COLO668 (cell line): ENCODE measurements at regions not wholly inside any gene's neighbourhood (a gene's known extent, or its start where the extent isn't known, plus 50 kb on each side); places are given as distances from the start of the nearest gene placed in this dataset.

Experiments
- DNase-seq: peaks from one replicate; lab custom pipeline; 2025; ENCODE audit not compliant: unreplicated experiment; lab: John Stamatoyannopoulos, UW

DNA sequence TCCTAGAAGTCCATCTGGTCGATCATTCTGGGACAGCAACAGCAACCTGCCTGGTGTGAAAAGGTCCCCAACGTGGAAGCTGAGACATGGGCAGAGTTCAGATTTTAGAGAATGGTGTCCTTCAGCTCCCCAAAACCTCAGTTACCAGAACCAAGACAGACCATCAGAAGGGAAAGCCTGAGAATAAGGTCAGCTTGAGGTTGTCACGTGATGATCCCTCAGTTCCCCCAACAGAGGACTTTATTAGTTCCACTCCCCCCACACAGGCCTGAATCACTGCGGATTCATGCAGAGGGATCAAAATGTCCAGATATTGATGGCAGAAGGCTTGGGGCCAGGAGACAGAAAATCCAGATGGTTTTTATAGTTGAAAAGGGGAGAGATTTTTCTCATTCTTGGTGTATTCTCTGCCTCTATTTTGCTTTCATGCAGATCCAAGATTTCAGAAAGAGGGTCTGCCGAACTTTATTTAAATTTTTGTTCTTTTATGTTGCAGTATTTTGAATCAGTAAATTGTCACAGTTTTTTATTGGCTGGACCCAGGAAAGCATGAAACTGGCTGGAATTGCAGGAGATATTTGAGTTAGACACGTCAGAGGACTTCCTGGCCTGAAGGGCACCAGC is 139.0 kb upstream of the NTM start:
- no peak for DNase-seq

DNA sequence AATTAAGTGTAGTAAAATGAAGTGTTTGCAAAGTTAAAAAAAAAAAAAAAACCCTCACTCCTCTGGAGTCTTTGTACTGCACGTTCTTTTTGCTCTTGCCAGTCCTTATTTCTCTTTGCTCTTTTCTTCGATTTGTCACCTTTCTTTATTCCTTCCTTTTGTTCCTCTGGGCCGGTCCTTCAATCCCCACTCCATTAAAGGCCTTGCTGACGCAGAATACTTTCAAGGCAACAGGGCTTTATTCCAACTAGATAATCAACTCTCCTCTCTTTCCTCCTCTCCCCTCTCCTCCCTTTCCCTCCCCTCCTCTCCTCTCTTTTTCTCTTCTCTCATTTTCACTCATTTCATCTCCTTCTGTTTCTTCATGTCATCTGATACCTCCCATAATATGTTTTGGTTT is 138.2 kb upstream of the NTM start:
- DNase-seq = no peak

DNA sequence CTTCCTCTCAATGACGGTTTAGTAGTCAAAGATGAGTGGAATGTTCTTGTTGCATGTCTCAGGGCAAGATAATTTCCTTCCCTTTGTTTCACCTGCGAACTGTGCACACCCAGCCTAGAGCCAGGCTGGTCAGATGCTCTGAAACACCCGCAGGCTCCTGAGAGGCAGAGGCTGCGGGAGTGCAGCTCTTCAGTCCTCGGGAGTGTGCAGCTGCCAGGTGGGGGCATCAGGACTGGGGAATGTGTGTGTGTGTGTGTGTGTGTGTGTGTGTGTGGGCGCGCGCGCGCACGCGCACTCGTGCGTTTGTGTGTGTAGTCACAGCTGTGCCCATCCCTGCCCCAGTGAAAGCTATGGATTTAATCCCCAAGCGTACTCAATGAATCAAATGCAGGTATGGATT is 136.2 kb upstream of the NTM start:
- DNase-seq = peak; percentile 9

DNA sequence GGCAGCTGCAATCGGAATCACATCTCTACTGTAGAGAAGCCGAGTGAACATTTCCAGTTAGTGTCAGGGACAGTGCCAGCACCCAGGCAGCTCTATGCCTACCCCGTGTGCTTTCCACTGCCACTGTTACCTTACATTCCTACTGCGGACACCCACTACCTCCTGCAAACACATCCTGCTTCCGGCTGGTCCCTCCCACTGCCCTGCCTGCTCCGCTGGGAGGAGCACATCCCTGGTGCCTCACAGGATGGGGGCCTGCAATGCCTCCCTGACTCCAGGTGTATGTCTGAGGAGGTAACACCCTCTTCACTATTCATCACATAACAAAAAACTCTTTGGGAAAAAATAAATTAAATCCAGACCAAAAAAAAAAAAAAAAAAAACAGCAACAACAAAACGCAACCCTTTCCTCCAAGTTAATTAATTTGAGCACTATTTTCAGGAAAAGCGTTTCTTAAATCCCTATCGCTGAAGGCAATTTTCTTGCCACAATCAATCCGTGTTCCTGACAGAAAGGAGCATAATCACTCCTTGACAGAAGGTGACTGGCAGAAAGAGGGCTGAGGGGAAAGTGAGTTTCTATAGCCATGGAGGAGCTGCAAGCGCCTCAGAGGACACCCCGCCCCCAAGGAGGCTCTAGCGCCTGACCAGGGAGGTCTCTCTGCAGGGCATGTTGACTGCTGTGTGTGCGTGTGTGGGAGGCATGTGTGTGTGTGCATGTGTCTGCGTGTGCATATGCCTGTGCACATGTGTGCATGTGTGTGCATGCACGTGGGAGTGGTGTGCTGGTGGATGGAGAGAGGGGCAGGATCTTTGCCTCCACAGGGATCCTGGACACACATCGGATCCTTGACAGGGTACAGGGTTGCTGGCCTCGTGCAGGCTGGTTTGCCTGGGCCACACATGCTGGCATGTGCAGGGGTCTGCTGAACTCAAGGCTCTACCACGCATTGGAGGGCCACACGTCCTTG is 134.8 kb upstream of the NTM start:
- no peak for DNase-seq

DNA sequence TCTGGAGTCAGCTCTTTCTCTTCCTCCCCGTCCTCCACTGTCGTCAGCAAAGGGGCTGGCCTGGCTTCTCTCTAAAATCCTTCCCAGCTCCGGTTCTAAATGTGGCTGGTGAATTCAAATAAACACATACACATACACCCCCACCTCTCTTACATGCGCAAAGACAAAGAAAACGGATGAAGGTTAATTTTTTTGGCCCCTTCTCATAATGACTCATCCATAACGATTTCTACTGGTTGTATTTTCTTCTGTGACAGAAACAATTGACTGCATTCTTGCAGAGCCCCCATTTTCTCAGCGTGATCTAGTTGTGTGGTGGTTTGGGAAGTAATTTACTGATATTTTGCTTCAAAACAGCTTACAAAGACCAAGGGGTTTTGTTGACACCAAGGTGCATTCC is 130.0 kb upstream of the NTM start:
- no peak for DNase-seq

DNA sequence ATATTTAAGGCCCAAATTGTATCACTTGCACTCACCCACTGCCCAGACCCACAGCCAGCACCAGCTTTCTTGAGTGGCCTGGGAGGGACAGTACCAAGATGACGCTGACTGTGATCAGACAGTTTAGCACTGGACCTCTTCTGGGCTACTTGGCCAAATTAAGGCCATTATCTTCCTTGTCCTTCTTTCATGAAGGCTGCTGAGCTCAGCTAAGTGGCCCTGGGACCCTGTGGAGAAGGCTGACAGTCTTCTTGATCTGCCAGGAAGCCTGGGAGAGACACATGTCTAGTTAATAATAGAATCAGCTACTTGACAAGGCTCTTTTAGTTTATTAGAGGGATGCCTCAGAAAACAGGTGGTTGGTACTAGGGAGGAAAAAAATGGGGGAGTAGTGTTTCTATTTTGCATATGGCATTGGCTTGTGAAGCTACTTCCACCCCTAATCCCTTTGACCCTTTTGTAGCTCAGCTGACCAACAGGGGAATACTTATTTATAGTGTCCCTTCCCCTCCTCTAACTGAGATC is 127.9 kb upstream of the NTM start:
- no peak for DNase-seq

DNA sequence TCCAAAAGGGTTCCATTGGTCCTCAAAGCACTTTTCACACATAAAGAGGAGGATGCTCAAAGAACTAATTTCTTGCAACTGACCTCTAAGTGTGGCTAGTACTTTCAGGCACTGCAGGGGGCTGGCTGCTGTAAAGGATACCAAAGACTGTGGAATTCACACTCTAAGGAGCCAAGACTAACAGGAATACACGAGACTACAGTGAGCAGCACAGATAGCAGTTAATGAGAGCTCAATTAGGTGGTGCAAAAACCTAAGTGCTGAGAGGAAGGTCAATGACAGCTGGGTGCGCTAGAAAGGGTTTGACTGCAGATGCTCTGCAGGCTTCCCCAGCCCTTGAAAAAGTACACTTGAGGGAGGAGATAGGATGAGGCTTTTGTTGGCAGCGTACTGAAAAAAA is 124.3 kb upstream of the NTM start:
- no peak for DNase-seq

DNA sequence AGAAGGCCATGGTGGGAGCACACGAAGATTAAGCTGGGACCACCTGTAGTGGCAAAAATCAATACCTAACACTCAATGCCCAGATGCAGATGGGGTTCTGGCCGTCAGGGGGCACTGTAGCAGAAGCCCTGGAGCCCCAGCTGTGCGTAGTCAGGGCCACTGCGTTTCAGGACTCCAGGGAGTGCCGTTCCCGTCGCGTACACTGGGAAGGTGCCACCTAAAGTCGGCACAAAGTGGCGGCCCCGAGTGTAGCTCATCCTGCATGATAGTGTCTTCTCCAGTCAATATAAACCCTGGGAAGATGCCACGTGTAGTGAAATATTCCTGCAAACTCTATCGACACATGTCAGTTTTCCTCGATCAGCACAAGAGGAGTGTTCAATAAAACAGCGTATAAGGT is 123.8 kb upstream of the NTM start:
- DNase-seq = peak; percentile 26

DNA sequence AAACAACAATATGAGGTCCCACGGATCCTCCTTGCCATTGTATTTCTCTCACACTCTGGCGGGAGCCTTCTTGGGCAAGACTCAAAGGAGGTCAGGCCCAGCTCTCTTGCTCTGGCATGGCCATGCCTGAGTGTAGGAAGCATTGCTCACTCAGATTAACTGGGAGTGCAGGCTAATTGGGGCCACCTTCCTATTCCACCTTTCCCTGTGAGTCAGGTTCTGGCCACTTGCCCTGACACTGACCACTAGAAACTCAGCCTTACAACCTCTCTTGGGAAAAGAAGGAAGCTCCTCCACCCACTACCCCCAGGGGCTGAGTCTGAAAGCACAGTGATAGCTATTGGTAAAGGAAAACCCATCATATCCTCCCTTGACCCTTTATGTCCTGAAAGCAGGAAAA is 121.8 kb upstream of the NTM start:
- no peak for DNase-seq

DNA sequence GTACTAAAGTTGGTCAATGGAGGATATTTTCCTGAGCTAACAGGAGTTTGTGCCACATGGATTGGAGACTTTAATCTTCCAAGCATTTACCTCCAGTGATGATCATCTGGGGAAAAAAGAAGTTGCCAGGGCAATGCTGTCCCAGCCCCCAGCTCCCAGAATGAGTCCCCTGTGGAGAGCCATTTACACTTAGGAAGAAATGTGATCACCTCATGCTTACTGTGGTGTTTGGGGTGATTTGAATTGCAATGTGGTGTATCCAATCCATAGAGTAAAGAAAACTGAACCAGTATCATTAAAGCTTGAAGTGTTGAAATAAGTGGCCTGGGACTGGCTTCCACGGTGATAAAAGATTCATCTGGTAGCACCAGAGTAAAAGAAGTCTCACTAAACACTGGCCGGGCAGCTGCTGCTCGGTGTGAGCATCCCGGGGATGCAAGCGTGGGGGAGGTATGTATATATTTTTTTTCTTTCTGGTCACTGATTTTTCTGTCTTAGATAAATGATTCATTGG is 117.2 kb upstream of the NTM start:
- no peak for DNase-seq

DNA sequence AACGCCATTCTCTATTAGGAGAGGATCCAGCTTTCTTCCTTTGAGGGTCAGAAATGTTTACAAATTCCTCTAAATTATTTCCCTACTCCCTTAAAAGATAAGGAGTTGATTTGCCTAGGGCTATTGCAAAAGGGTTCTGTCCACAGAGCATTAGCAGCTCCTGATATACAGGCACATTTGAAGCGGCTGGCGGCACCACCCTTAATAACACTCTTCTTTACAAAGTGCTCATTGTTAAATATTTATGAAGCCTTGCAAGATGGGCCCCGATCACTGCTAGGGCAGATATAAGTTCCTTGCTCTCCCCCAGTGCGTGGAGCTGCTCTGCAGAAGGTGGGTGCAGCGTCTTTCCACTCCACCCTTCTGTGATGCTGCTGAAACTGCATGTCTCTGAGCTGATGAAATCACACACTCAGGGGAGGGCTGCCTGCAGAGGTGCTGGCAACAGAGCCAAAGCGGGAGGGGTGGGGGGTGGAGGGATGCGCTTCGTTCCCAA is 116.7 kb upstream of the NTM start:
- no peak for DNase-seq

DNA sequence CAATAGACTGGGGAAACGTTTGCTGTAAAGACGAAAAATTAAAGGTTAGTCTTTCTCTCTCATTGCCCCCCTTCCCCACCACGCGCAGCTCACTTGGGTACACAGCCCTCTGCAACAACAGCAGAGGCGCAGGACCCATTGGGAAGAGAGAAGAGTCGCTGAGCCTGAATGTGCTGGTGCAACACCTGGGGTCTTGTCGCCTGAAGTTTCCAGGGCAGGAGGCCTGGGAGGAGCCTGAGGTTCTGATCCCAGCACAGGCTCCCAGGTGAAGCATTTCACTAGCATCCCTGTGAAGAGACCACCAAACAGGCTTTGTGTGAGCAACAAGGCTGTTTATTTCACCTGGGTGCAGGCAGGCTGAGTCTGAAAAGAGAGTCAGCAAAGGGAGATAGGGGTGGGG is 116.2 kb upstream of the NTM start:
- DNase-seq = no peak

DNA sequence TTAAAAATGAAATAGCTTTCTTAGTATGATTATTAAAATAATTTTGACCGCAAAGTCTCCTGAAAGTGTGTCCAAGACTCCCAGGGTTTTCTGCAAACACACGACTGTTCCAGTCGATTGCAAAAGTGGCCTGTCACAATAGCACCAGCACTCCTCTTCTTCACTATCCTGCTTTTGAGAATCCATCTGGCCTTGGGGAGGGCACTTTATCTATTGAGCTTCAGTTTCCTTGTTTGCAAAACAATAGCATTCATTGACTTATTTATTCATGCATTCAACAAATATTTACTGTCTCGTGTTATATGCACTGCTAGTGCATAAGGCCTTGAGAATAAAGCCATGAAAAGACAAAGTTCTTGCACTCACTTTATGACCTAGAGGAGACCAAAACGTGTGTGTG is 96.2 kb upstream of the NTM start:
- no peak for DNase-seq

DNA sequence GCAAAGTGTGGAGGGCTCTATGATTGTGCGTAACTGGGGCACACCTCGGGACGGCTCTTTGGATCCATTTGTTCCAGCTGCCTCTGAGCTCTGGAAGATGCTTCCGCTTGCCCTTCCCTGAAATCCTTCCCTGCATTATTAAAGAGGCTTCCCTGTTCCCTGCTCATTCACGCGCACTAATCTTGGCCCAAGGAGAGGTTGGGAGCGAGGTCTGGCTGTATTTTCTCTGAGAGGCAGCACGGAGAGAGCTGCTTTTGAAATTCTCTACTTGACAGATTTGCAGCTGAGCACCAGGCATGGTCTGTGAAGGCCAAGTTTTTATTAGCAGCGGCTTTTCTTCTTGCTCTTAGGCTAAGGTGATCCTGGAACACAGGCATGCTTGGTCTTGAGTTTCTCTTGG is 94.8 kb upstream of the NTM start:
- DNase-seq = no peak

DNA sequence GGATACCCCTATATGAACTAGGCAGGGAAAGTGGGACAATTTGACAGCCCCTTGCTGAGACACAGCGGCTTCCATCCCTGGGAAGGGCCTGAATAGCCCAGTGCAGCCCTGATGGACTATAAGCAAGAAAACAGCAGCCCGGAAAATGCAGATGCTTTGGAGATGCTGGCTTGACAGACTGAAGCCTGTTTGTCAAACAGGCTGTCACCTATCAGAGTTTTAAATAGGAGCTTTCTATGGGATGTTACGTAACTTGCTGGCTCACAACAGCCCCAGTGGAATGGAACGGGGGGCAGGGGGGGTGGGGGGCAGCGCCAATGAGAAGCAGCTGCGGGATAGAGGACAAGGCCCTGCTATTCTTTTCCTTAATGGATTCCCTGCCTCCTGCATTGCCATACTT is 91.9 kb upstream of the NTM start:
- DNase-seq = no peak

DNA sequence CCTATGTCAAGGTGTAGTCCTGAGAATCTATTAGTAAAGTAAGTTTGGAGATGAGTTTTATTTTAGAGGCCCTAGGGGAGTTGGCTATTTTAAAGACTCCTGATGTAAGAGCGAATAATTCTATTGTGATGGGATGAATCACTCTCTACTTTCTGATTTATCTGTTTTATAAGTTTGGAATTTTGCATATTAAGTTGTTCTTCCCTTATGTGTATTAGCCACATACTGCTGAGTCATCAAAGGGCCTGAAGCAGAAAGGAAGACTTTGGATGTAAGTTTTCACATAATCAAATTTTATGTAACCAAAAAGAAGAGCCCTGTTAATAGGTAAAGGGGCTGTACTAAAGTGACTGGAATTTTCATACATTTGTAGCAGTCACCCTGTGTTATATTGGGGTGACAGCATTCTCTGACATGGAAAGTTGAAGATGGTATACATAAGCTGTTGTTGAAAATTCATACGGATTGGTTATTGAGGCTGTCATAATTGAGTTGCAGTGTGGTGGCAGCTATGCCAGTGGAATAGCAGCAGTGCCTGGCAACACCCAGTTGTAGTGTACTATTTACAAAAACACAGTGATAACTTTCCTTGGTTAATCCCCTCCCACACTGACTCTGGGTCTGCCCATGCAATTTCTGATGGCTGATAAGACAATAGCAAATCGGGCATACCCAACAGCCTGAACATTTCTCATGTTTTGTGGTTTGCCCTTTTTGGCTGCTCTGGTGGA is 90.6 kb upstream of the NTM start:
- no peak for DNase-seq

DNA sequence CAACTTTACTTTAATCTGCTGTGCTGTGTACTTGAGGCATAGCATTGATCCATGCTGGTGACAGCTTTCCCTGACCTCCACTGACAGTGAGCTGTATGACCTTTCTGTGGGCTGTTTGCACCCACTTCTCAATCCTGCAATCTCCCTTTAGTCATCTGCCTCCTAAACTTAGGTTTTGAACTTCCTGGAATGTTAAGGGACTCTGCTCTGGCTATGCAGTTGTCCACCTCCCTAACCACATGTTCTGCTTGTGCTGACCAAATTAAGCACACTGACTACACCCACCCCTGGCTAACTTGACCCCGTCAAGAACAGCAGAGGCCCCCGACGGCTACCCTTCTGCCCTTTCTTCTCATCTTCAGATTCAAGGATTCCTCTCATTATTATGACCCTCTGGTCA is 89.1 kb upstream of the NTM start:
- no peak for DNase-seq

DNA sequence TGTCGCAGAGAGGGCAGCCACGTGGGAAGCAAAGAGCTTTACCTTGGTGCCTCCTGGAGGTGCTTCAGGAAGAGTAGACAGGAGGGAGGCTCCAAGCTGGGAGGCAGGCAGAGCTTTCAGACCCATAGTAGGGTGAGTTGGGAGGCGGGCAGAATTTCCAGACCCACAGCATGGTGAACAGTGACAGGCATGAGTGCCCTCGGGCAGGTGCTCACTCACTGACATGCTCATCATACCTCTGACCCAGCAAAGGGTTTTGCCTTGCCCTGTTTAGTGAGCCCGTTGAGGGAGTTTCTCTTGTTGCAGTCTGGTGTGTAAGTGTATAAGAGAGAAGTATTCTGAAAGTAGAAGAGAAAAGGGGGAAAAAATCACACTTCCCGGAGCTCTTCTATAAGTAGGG is 86.4 kb upstream of the NTM start:
- DNase-seq = peak; percentile 12

DNA sequence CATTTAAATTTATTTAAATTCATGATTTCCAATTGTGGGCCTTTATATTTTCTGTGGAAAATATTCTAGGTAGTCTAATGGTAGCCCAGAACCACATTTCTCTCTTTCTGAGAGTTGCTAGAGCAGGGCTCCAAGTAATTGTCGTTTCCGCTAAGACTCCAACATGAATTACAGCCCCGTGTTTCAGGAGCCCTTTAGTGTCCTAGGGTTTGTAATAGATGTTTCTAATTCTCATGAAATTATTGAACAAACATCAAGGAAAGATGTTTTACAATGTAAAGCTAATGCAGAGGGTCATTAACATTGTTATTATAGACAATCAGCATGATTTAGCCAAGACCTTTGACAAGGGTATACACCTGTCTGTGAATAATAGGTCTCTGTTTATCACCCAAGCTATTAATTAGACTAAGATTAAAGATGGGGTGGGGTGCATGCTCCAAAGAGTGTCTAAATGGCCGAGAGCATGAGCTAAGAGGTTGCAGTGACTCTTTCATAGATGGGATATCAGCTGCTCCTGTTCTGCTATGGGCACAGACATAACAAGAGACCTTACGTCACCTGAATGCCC is 81.8 kb upstream of the NTM start:
- no peak for DNase-seq

DNA sequence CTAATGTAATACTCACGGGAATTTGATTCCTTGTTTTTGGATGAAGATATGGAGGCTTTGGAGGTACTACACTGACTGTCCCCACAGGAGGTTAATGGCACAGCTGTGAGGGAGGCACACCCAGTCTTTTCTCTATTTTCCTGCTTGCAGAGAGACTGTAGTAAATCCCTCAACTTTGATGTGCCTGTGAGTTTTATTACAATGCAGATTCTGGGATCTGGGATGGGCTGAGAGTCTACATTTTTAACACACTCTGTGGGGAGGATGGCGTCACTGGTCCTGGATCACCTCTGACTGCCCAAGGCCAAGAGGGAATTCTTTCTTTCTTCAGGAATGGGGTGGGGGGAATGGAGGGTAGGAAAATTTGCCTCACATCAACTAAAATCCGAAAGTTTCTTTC is 80.2 kb upstream of the NTM start:
- DNase-seq = no peak

DNA sequence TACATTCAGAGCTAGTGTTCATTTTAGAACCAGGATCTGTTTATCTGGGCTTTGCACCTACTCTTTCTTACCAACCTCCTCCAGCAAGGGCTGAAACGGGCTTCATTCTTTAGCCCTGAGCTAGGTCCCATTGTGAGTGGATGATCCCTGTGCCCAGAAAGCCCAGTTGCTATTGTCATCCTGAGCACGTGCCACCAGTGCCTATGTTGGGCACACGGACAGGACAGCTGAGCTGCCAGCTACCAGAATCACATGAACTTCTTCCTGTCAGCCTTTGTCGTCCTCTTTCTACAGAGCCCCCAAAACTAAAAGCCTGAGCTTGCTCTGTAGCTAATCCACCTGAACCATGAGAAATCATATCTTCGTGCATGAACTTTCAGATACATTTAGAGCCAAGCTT is 74.4 kb upstream of the NTM start:
- DNase-seq = no peak
